LNCAP (cell line): ENCODE measurements at regions not wholly inside any gene's neighbourhood (a gene's known extent, or its start where the extent isn't known, plus 50 kb on each side); places are given as distances from the start of the nearest gene placed in this dataset.

Experiments used
- CTCF ChIP-seq: fragments of 450-650 bp; IDR thresholded peaks from 2 replicates; pipeline ENCODE4 v1.5.1; 2017; ENCODE audit warnings: mild to moderate bottlenecking

GRCh38 chr6:54598787-54599313 lies 247.7 kb upstream of the FAM83B start:
- no peak for TF ChIP-seq CTCF

- no peak for TF ChIP-seq CTCF
Observed at GRCh38 chr6:54601600-54602300, 244.8 kb upstream of the FAM83B start.

- TF ChIP-seq CTCF: no peak
Observed at GRCh38 chr6:54602591-54602990, 244.0 kb upstream of the FAM83B start.

- TF ChIP-seq CTCF: no peak
Observed at GRCh38 chr6:54609981-54610380, 236.6 kb upstream of the FAM83B start.

- no peak for TF ChIP-seq CTCF
Observed at GRCh38 chr6:54613596-54613995, 233.0 kb upstream of the FAM83B start.

GRCh38 chr6:54614499-54615195 lies 231.9 kb upstream of the FAM83B start:
- no peak for TF ChIP-seq CTCF

GRCh38 chr6:54617730-54618129 lies 228.8 kb upstream of the FAM83B start:
- no peak for TF ChIP-seq CTCF
